Liver (tissue), 8 donors: ENCODE measurements at regions not wholly inside any gene's neighbourhood (a gene's known extent, or its start where the extent isn't known, plus 50 kb on each side); places are given as distances from the start of the nearest gene placed in this dataset.

Source experiments
- DNase-seq: peaks from one replicate; pipeline ENCODE4 v3.0.0-alpha.2; 2017; ENCODE audit warnings: low spot score
- H3K27ac ChIP-seq, 2 donors: one replicate each; pipeline ENCODE4 v1.7.0; 2013; ENCODE audit warnings: inconsistent platforms in 2 of 2, low read length in 2 of 2, control low read depth in 1 of 2, low read depth in 1 of 2, mild to moderate bottlenecking in 1 of 2
- H3K27me3 ChIP-seq, 4 donors: one replicate each; pipeline versions ENCODE4 v1.6.1 to v1.7.0; 2013; ENCODE audit warnings: low read length in 3 of 4, inconsistent platforms in 1 of 4, mild to moderate bottlenecking in 1 of 4, moderate library complexity in 1 of 4; ENCODE audit not compliant: control insufficient read depth in 4 of 4, insufficient read depth in 4 of 4
- H3K36me3 ChIP-seq, 4 donors: one replicate each; pipeline versions ENCODE4 v1.6.1 to v1.7.0; 2013; ENCODE audit warnings: low read length in 3 of 4, mild to moderate bottlenecking in 3 of 4, low read depth in 1 of 4, moderate library complexity in 1 of 4; ENCODE audit not compliant: control insufficient read depth in 4 of 4, insufficient read depth in 3 of 4
- H3K4me1 ChIP-seq, 4 donors: one replicate each; pipeline versions ENCODE4 v1.6.1 to v1.7.0; 2013; ENCODE audit warnings: low read length in 3 of 4, mild to moderate bottlenecking in 3 of 4, moderate library complexity in 1 of 4; ENCODE audit not compliant: control insufficient read depth in 4 of 4, insufficient read depth in 4 of 4
- H3K4me3 ChIP-seq, 3 donors: one replicate each; pipeline versions ENCODE4 v1.6.1 to v1.7.0; 2013; ENCODE audit warnings: low read length in 3 of 3, control low read depth in 1 of 3, low read depth in 1 of 3, mild to moderate bottlenecking in 1 of 3
- H3K9ac ChIP-seq, 2 donors: one replicate each; pipeline ENCODE4 v1.7.0; 2013; ENCODE audit warnings: low read length in 2 of 2, mild to moderate bottlenecking in 2 of 2, moderate library complexity in 2 of 2, control low read depth in 1 of 2, low read depth in 1 of 2
- H3K9me3 ChIP-seq, 4 donors: one replicate each; pipeline versions ENCODE4 v1.6.1 to v1.7.0; 2013; ENCODE audit warnings: low read length in 3 of 4; ENCODE audit not compliant: control insufficient read depth in 4 of 4
- EGR1 ChIP-seq, 2 donors: IDR thresholded peaks; 2 replicates each; pipeline ENCODE4 v1.6.1; 2016 to 2018; ENCODE audit warnings: antibody characterized with exemption in 2 of 2, low read depth in 2 of 2
- FOXA1 ChIP-seq: IDR thresholded peaks from 2 replicates; pipeline ENCODE4 v1.6.1; 2016; ENCODE audit warnings: antibody characterized with exemption
- FOXA2 ChIP-seq: IDR thresholded peaks from 2 replicates; pipeline ENCODE4 v1.6.1; 2016; ENCODE audit warnings: antibody characterized with exemption
- GABPA ChIP-seq, 2 donors: IDR thresholded peaks in 1 of 2; conservative IDR thresholded peaks in 1 of 2; 2 replicates each; pipeline ENCODE4 v1.6.1; 2016; ENCODE audit warnings: antibody characterized with exemption in 2 of 2, mild to moderate bottlenecking in 1 of 2, moderate library complexity in 1 of 2
- HNF4A ChIP-seq, 2 donors: conservative IDR thresholded peaks; 2 replicates each; pipeline ENCODE4 v1.6.1; 2016; ENCODE audit warnings: antibody characterized with exemption in 2 of 2, mild to moderate bottlenecking in 2 of 2
- HNF4G ChIP-seq: IDR thresholded peaks from 2 replicates; pipeline ENCODE4 v1.6.1; 2016; ENCODE audit warnings: antibody characterized with exemption
- JUND ChIP-seq, 2 donors: IDR thresholded peaks; 2 replicates each; pipeline ENCODE4 v1.6.1; 2016; ENCODE audit warnings: antibody characterized with exemption in 2 of 2
- NR2F2 ChIP-seq: IDR thresholded peaks from 2 replicates; pipeline ENCODE4 v1.6.1; 2016; ENCODE audit warnings: antibody characterized with exemption
- RAD21 ChIP-seq, 2 donors: IDR thresholded peaks; 2 replicates each; pipeline ENCODE4 v1.6.1; 2016; ENCODE audit warnings: antibody characterized with exemption in 2 of 2, mild to moderate bottlenecking in 2 of 2
- RXRA ChIP-seq, 2 donors: IDR thresholded peaks; 2 replicates each; pipeline ENCODE4 v1.6.1; 2017 to 2018; ENCODE audit warnings: antibody characterized with exemption in 2 of 2, mild to moderate bottlenecking in 1 of 2
- SP1 ChIP-seq: IDR thresholded peaks from 2 replicates; pipeline ENCODE4 v1.6.1; 2018; ENCODE audit warnings: antibody characterized with exemption, mild to moderate bottlenecking
- TAF1 ChIP-seq: conservative IDR thresholded peaks from 2 replicates; pipeline ENCODE4 v1.6.1; 2016; ENCODE audit warnings: antibody characterized with exemption, mild to moderate bottlenecking
- YY1 ChIP-seq: IDR thresholded peaks from 2 replicates; pipeline ENCODE4 v1.6.1; 2016; ENCODE audit warnings: antibody characterized with exemption, mild to moderate bottlenecking
- ZBTB33 ChIP-seq: IDR thresholded peaks from 2 replicates; pipeline ENCODE4 v1.6.1; 2016; ENCODE audit warnings: antibody characterized with exemption
- WGBS: extraction: QIAGEN DNeasy Blood & Tissue Kit; methylation state at CpG from one replicate; pipeline ENCODE4 v1.1.7; 2013; 5-methylcytosine and 5-hydroxymethylcytosine counted together
- TF ChIP-seq, protein P1 (sequence below): IDR thresholded peaks from 2 replicates; pipeline ENCODE4 v1.6.1; 2016; ENCODE audit warnings: antibody characterized with exemption
- TF ChIP-seq, protein P2 (sequence below): IDR thresholded peaks from 2 replicates; pipeline ENCODE4 v1.6.1; 2016; ENCODE audit warnings: antibody characterized with exemption, mild to moderate bottlenecking
- TF ChIP-seq, protein P3 (sequence below): fragments of 150-350 bp; IDR thresholded peaks from 2 replicates; pipeline ENCODE4 v1.5.1; 2017; ENCODE audit warnings: improper control_type of control experiment, low read depth, low read length; ENCODE audit not compliant: missing input control
- TF ChIP-seq, protein P4 (sequence below): IDR thresholded peaks from 2 replicates; pipeline ENCODE4 v1.6.1; 2016; ENCODE audit warnings: antibody characterized with exemption
- donor health status: healthy.
- donor health status: healthy.
- donor health status: healthy.
- donor health status: healthy.
- donor health status: healthy.

DNA sequence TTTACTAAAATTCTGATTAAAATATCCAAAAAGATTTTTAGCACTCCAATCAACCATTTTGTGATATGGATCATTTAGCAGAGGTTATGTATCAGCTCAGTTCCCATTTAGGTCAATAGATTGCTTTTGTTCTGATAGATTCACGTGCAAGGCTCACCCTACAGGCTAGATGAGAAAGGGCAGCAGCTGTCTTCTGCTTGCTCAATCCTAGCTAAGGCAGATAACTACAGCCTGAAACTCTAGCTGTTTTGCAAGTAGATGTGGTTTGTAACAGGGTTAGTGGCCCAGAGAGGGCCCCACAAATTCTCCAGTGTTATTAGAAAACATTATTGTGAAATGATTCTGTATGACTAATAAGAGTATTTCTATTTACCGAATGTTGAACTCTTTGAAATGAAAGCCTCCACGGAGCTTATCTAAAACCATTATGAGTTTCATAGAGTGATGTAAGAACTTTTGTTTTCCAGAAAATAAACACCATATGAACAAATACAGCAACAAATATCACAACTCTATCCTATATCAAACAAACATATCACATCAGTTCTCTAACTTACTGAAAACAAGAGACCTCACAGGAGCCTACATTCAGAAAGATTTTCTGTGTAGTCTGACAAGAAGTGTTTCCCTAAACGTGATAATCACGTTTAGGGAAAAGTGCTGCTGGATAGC, 841.9 kb upstream of the ACO1 start:
- DNase-seq = no peak
- Histone ChIP-seq H3K9ac (no peak overlapping the region), H3K9me3 (no peaks in the 10 kb centered on the region), H3K27ac (no peak overlapping the region), H3K4me3 (no peak overlapping the region), H3K27me3 (no peaks in the 10 kb centered on the region), H3K36me3 (no peaks in the 10 kb centered on the region), H3K4me1 (no peaks in the 10 kb centered on the region)
- WGBS = 31% methylated on average over 5 of the region's 5 CpGs
- TF ChIP-seq RAD21 (IDR thresholded peaks at IDR 0.05) (peak in 1 of 2 donors; percentile 6), RXRA (IDR thresholded peaks at IDR 0.05) (no peak)

DNA sequence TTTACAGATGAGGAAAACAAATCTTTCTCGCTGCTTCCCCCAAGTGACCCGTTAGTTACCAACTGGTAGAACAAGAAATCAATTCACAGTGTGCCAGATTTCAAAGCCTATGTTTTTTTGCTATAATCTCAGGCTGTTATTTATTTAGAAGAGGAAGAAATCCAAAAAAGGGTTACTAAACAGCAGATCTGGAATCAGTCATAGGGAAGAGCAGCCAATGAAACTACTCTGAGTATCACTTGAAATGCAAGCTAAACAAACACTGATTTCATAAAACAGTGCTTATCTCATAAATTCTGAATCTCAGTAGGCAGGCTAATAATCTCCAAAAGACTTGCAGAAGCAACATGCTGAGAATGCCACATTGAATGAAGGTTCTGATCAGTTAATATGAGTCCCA, 829.5 kb upstream of the ACO1 start:
- Histone ChIP-seq H3K27ac (no peak overlapping the region), H3K9ac (no peak overlapping the region), H3K9me3 (peaks cover 0 to 2% (median 0%) of the 10 kb centered on the region in 4 donors), H3K27me3 (no peaks in the 10 kb centered on the region), H3K4me1 (no peaks in the 10 kb centered on the region), H3K36me3 (no peaks in the 10 kb centered on the region), H3K4me3 (no peak overlapping the region)
- 83% methylated on average over 2 of the region's 2 CpGs for WGBS
- DNase-seq = no peak
- TF ChIP-seq YY1 (no peak), HNF4A (conservative IDR thresholded peaks at IDR 0.05) (no peak), ZBTB33 (no peak), FOXA2 (no peak), TAF1 (no peak), FOXA1 (no peak), NR2F2 (no peak), SP1 (no peak), EGR1 (IDR thresholded peaks at IDR 0.05; ENCODE audit: low read depth in 2 of 2) (no peak), JUND (IDR thresholded peaks at IDR 0.05) (no peak), RAD21 (IDR thresholded peaks at IDR 0.05) (no peak), HNF4G (no peak), RXRA (IDR thresholded peaks at IDR 0.05) (no peak), GABPA (IDR thresholded peaks at IDR 0.05 in 1 of 2, conservative IDR thresholded peaks at IDR 0.05 in 1 of 2) (no peak)
- TF ChIP-seq, protein P1, sequence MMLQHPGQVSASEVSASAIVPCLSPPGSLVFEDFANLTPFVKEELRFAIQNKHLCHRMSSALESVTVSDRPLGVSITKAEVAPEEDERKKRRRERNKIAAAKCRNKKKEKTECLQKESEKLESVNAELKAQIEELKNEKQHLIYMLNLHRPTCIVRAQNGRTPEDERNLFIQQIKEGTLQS = no peak
- TF ChIP-seq, protein P2, sequence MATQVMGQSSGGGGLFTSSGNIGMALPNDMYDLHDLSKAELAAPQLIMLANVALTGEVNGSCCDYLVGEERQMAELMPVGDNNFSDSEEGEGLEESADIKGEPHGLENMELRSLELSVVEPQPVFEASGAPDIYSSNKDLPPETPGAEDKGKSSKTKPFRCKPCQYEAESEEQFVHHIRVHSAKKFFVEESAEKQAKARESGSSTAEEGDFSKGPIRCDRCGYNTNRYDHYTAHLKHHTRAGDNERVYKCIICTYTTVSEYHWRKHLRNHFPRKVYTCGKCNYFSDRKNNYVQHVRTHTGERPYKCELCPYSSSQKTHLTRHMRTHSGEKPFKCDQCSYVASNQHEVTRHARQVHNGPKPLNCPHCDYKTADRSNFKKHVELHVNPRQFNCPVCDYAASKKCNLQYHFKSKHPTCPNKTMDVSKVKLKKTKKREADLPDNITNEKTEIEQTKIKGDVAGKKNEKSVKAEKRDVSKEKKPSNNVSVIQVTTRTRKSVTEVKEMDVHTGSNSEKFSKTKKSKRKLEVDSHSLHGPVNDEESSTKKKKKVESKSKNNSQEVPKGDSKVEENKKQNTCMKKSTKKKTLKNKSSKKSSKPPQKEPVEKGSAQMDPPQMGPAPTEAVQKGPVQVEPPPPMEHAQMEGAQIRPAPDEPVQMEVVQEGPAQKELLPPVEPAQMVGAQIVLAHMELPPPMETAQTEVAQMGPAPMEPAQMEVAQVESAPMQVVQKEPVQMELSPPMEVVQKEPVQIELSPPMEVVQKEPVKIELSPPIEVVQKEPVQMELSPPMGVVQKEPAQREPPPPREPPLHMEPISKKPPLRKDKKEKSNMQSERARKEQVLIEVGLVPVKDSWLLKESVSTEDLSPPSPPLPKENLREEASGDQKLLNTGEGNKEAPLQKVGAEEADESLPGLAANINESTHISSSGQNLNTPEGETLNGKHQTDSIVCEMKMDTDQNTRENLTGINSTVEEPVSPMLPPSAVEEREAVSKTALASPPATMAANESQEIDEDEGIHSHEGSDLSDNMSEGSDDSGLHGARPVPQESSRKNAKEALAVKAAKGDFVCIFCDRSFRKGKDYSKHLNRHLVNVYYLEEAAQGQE = no peak
- TF ChIP-seq, protein P3, sequence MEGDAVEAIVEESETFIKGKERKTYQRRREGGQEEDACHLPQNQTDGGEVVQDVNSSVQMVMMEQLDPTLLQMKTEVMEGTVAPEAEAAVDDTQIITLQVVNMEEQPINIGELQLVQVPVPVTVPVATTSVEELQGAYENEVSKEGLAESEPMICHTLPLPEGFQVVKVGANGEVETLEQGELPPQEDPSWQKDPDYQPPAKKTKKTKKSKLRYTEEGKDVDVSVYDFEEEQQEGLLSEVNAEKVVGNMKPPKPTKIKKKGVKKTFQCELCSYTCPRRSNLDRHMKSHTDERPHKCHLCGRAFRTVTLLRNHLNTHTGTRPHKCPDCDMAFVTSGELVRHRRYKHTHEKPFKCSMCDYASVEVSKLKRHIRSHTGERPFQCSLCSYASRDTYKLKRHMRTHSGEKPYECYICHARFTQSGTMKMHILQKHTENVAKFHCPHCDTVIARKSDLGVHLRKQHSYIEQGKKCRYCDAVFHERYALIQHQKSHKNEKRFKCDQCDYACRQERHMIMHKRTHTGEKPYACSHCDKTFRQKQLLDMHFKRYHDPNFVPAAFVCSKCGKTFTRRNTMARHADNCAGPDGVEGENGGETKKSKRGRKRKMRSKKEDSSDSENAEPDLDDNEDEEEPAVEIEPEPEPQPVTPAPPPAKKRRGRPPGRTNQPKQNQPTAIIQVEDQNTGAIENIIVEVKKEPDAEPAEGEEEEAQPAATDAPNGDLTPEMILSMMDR = no peak
- TF ChIP-seq, protein P4, sequence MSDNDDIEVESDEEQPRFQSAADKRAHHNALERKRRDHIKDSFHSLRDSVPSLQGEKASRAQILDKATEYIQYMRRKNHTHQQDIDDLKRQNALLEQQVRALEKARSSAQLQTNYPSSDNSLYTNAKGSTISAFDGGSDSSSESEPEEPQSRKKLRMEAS = no peak
